ENCODE measurements at regions not wholly inside any gene's neighbourhood (a gene's known extent, or its start where the extent isn't known, plus 50 kb on each side); places are given as distances from the start of the nearest gene placed in this dataset.

GRCh38 chr13:93080587-93080986 is 146.0 kb upstream of the GPC6 start:
- POLR2A ChIA-PET = no interaction called here
- 7% methylated on average over 1 of the region's 1 CpG for WGBS (ENCODE audit: missing lambda C conversion rate)
- Histone ChIP-seq H3K9me3 (no peaks in the 10 kb centered on the region), H3K4me2 (no peak overlapping the region), H3K4me3 (no peak overlapping the region), H3K4me1 (no peaks in the 10 kb centered on the region), H3K27ac (no peak overlapping the region)
- TF ChIP-seq KDM5A (IDR thresholded peaks at IDR 0.05) (no peak), NR3C1 (IDR thresholded peaks at IDR 0.05) (no peak), HOXA7 (CRISPR knock-in tag; IDR thresholded peaks at IDR 0.05) (no peak), CBX8 (IDR thresholded peaks at IDR 0.05) (no peak), SMC3 (IDR thresholded peaks at IDR 0.05) (no peak), PHF8 (IDR thresholded peaks at IDR 0.05; ENCODE audit: borderline replicate concordance, low read depth) (no peak), POLR2AphosphoS2 (conservative IDR thresholded peaks at IDR 0.05; ENCODE audit: low read length) (no peak)
- FAIRE-seq (no peak), ATAC-seq (no peak), DNase-seq (ENCODE audit: low read depth in 1 of 2, low spot score in 1 of 2) (no peak)
- CTCF ChIA-PET = no interaction called here

- ChIA-PET CTCF (no interaction called here), POLR2A (no interaction called here)
- no peak for TF ChIP-seq BCL3 (IDR thresholded peaks at IDR 0.05)
- TF ChIP-seq HDAC2 (IDR thresholded peaks at IDR 0.05) = no peak
- TF ChIP-seq EHF (CRISPR knock-in tag; IDR thresholded peaks at IDR 0.05) = no peak
- no peak for TF ChIP-seq NR3C1 (IDR thresholded peaks at IDR 0.05)
- DNase-seq (ENCODE audit: low read depth in 1 of 2, low spot score in 1 of 2) (no peak), ATAC-seq (no peak), FAIRE-seq (no peak)
- no peak overlapping the region for H3K4me2 ChIP-seq
- no peak overlapping the region for H3K27ac ChIP-seq
- 10% methylated on average over 2 of the region's 2 CpGs for WGBS (ENCODE audit: missing lambda C conversion rate)
- H3K4me3 ChIP-seq = no peak overlapping the region
- no peaks in the 10 kb centered on the region for H3K9me3 ChIP-seq
- no peaks in the 10 kb centered on the region for H3K4me1 ChIP-seq
These were observed 140.3 kb upstream of the GPC6 start for GRCh38 chr13:93086329-93086728.

- ATAC-seq = no peak
- Histone ChIP-seq H3K4me2 (no peak overlapping the region), H3K27ac (no peak overlapping the region), H3K4me1 (no peaks in the 10 kb centered on the region), H3K4me3 (no peak overlapping the region), H3K9me3 (no peaks in the 10 kb centered on the region)
- TF ChIP-seq ELK1 (IDR thresholded peaks at IDR 0.05; ENCODE audit: low read depth, low read length) (no peak), ZSCAN20 (CRISPR knock-in tag; IDR thresholded peaks at IDR 0.05) (no peak), RARB (CRISPR knock-in tag; IDR thresholded peaks at IDR 0.05) (no peak), PHF8 (IDR thresholded peaks at IDR 0.05; ENCODE audit: borderline replicate concordance, low read depth) (no peak), JUN (IDR thresholded peaks at IDR 0.05) (no peak), TP53 (CRISPR knock-in tag; IDR thresholded peaks at IDR 0.05) (no peak), NFE2L2 (conservative IDR thresholded peaks at IDR 0.05; ENCODE audit: low read length) (no peak), GATA3 (IDR thresholded peaks at IDR 0.05; ENCODE audit: borderline replicate concordance) (no peak), RAD21 (conservative IDR thresholded peaks at IDR 0.05 in 1 of 2, IDR thresholded peaks at IDR 0.05 in 1 of 2) (no peak), RCOR1 (IDR thresholded peaks at IDR 0.05; ENCODE audit: low read depth, low read length) (no peak), POLR2A (IDR thresholded peaks at IDR 0.05; ENCODE audit: low read length) (no peak), RNF2 (IDR thresholded peaks at IDR 0.05; ENCODE audit: borderline replicate concordance, low read depth) (no peak), FOSL2 (IDR thresholded peaks at IDR 0.05) (no peak), FOSL2 (CRISPR knock-in tag; IDR thresholded peaks at IDR 0.05) (no peak), MAZ (IDR thresholded peaks at IDR 0.05; ENCODE audit: borderline replicate concordance, low read depth, low read length) (no peak), MYC (IDR thresholded peaks at IDR 0.05; ENCODE audit: borderline replicate concordance, low read length) (no peak), BCL3 (IDR thresholded peaks at IDR 0.05) (no peak), ESRRA (IDR thresholded peaks at IDR 0.05; ENCODE audit: borderline replicate concordance, low read length) (no peak), HDAC2 (IDR thresholded peaks at IDR 0.05) (no peak), HEYL (CRISPR knock-in tag; IDR thresholded peaks at IDR 0.05) (no peak), KDM5A (IDR thresholded peaks at IDR 0.05) (no peak)
- POLR2A ChIA-PET = no interaction called here
- CTCF ChIA-PET = no interaction called here
- no peak for DNase-seq (ENCODE audit: low read depth in 1 of 2, low spot score in 1 of 2)
- no peak for FAIRE-seq
- WGBS (ENCODE audit: missing lambda C conversion rate) = 66% methylated on average over 6 of the region's 6 CpGs
These were observed 127.6 kb upstream of the GPC6 start for GRCh38 chr13:93098972-93099371.

Data from A549 (cell line).